ENCODE measurements at regions not wholly inside any gene's neighbourhood (a gene's known extent, or its start where the extent isn't known, plus 50 kb on each side); places are given as distances from the start of the nearest gene placed in this dataset.

DNA sequence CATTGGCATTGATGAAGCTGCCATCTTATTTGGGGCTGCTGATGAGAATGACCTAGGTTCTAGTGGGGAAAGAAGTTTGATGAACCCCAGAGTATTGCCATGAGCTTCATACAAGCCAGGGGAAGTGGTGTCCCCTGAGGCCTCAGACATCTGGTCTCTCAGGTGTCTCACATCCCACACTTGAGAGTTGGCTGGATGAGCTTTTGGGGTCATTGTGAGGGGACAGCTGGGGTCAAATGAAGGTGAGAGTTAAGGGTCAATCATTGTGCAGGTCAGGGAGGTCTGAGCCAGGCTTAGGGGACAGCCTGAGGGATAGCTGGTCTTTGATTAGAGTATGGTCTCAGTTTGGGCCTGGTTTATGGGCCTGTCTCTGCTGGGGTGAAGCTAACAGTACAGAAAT lies 336.5 kb downstream of the CYP26B1 start:
- Histone ChIP-seq H3K4me3 (ENCODE audit: low read length) (no peak overlapping the region), H3K9me3 (ENCODE audit: low read length) (no peaks in the 10 kb centered on the region), H3K27me3 (ENCODE audit: insufficient read depth, low read depth, low read length) (no peaks in the 10 kb centered on the region), H3K9ac (ENCODE audit: low read length) (no peak overlapping the region), H3K36me3 (ENCODE audit: insufficient read depth, low read length) (no peaks in the 10 kb centered on the region), H2AFZ (ENCODE audit: low read depth, low read length) (no peak overlapping the region), H3K27ac (ENCODE audit: low read length) (no peak overlapping the region), H3F3A (ENCODE audit: insufficient read depth, low read length, poor library complexity, severe bottlenecking) (no peaks in the 10 kb centered on the region), H3K9me2 (ENCODE audit: insufficient read depth, low read length) (no peaks in the 10 kb centered on the region), H3K4me2 (ENCODE audit: low read length) (no peak overlapping the region), H3K79me2 (replicated peaks; ENCODE audit: insufficient read depth, low read length) (no peaks in the 10 kb centered on the region), H4K20me1 (ENCODE audit: insufficient read depth) (no peaks in the 10 kb centered on the region)
- TF ChIP-seq, protein P1, sequence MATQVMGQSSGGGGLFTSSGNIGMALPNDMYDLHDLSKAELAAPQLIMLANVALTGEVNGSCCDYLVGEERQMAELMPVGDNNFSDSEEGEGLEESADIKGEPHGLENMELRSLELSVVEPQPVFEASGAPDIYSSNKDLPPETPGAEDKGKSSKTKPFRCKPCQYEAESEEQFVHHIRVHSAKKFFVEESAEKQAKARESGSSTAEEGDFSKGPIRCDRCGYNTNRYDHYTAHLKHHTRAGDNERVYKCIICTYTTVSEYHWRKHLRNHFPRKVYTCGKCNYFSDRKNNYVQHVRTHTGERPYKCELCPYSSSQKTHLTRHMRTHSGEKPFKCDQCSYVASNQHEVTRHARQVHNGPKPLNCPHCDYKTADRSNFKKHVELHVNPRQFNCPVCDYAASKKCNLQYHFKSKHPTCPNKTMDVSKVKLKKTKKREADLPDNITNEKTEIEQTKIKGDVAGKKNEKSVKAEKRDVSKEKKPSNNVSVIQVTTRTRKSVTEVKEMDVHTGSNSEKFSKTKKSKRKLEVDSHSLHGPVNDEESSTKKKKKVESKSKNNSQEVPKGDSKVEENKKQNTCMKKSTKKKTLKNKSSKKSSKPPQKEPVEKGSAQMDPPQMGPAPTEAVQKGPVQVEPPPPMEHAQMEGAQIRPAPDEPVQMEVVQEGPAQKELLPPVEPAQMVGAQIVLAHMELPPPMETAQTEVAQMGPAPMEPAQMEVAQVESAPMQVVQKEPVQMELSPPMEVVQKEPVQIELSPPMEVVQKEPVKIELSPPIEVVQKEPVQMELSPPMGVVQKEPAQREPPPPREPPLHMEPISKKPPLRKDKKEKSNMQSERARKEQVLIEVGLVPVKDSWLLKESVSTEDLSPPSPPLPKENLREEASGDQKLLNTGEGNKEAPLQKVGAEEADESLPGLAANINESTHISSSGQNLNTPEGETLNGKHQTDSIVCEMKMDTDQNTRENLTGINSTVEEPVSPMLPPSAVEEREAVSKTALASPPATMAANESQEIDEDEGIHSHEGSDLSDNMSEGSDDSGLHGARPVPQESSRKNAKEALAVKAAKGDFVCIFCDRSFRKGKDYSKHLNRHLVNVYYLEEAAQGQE (IDR thresholded peaks at IDR 0.05; ENCODE audit: borderline replicate concordance): no peak
- no peak for TF ChIP-seq POLR2AphosphoS5 (IDR thresholded peaks at IDR 0.05)
- TF ChIP-seq, protein P2, sequence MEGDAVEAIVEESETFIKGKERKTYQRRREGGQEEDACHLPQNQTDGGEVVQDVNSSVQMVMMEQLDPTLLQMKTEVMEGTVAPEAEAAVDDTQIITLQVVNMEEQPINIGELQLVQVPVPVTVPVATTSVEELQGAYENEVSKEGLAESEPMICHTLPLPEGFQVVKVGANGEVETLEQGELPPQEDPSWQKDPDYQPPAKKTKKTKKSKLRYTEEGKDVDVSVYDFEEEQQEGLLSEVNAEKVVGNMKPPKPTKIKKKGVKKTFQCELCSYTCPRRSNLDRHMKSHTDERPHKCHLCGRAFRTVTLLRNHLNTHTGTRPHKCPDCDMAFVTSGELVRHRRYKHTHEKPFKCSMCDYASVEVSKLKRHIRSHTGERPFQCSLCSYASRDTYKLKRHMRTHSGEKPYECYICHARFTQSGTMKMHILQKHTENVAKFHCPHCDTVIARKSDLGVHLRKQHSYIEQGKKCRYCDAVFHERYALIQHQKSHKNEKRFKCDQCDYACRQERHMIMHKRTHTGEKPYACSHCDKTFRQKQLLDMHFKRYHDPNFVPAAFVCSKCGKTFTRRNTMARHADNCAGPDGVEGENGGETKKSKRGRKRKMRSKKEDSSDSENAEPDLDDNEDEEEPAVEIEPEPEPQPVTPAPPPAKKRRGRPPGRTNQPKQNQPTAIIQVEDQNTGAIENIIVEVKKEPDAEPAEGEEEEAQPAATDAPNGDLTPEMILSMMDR (IDR thresholded peaks at IDR 0.05; ENCODE audit: poor library complexity, severe bottlenecking): no peak
- no peak for TF ChIP-seq MXI1 (conservative IDR thresholded peaks at IDR 0.05; ENCODE audit: poor library complexity, severe bottlenecking)
- no peak for TF ChIP-seq RAD21 (conservative IDR thresholded peaks at IDR 0.05)
- no peak for TF ChIP-seq SMC3 (conservative IDR thresholded peaks at IDR 0.05; ENCODE audit: poor library complexity)
- TF ChIP-seq EP300 (conservative IDR thresholded peaks at IDR 0.05; ENCODE audit: poor library complexity, severe bottlenecking): no peak
- no peak for TF ChIP-seq TAF1 (IDR thresholded peaks at IDR 0.05; ENCODE audit: low read depth)

DNA sequence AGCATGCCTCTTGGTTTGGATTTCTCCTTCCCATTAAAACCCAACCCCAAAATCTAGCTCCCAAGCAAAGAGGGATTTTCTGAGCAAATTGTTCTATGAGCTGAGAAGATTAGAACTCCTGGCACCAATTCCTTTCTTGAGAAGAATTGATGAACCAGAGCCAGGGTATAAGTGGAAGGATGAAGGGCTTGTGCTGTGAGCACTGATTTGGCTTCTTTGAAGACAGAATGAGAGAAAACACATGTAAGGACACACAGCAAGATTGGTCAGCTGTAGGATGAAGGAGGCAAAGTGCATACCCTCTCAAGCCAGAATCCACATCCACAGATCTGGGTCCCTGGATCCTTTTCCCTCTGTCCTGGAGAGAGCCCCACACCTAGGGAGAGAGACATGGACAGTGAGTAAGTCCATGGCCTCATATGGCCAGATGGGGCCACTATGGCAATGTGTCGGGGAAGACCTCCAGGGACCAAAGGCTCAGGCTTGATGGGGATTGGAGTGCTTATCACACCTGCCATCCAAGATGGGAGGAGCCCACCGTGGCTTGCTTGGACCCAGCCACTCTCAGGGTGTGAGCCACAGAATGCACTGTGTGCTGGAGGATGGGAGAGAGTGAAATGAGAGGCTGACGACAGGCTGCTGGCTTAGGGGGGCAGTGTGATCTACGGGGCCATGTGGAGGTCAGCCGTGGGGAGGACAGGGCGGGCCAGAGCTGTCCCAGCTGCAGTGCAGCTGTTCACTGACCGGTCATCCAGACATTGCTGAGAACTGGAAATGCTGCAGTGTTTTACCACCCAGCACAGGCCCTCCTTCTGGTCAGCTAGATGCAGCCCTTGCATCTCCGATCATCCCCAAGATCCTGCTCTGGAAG lies 339.8 kb downstream of the CYP26B1 start:
- H3K4me3 ChIP-seq (ENCODE audit: low read length): no peak overlapping the region
- no peak overlapping the region for H3K27ac ChIP-seq (ENCODE audit: low read length)

More for the DNA sequence above, 339.8 kb downstream of the CYP26B1 start:
- Histone ChIP-seq H3K27me3 (ENCODE audit: insufficient read depth, low read depth, low read length) (no peaks in the 10 kb centered on the region), H3K9me3 (ENCODE audit: low read length) (no peaks in the 10 kb centered on the region), H3K9ac (ENCODE audit: low read length) (no peak overlapping the region), H3K79me2 (replicated peaks; ENCODE audit: insufficient read depth, low read length) (no peaks in the 10 kb centered on the region), H2AFZ (ENCODE audit: low read depth, low read length) (no peak overlapping the region), H3F3A (ENCODE audit: insufficient read depth, low read length, poor library complexity, severe bottlenecking) (no peaks in the 10 kb centered on the region), H3K36me3 (ENCODE audit: insufficient read depth, low read length) (no peaks in the 10 kb centered on the region), H3K4me2 (ENCODE audit: low read length) (no peak overlapping the region), H4K20me1 (ENCODE audit: insufficient read depth) (no peaks in the 10 kb centered on the region), H3K9me2 (ENCODE audit: insufficient read depth, low read length) (no peaks in the 10 kb centered on the region)
- TF ChIP-seq, protein P2 (IDR thresholded peaks at IDR 0.05; ENCODE audit: poor library complexity, severe bottlenecking): no peak
- TF ChIP-seq POLR2AphosphoS5 (IDR thresholded peaks at IDR 0.05) (no peak), TAF1 (IDR thresholded peaks at IDR 0.05; ENCODE audit: low read depth) (no peak), SMC3 (conservative IDR thresholded peaks at IDR 0.05; ENCODE audit: poor library complexity) (no peak), RAD21 (conservative IDR thresholded peaks at IDR 0.05) (no peak), EP300 (conservative IDR thresholded peaks at IDR 0.05; ENCODE audit: poor library complexity, severe bottlenecking) (no peak), MXI1 (conservative IDR thresholded peaks at IDR 0.05; ENCODE audit: poor library complexity, severe bottlenecking) (no peak)

Data from neural cell (in vitro differentiated cells).